Kidney (tissue), 13 donors: ENCODE measurements at regions not wholly inside any gene's neighbourhood (a gene's known extent, or its start where the extent isn't known, plus 50 kb on each side); places are given as distances from the start of the nearest gene placed in this dataset.

Experiments
- DNase-seq, 5 donors: peaks; one replicate each; pipeline ENCODE4 v3.0.0-alpha.2; 2013 to 2020
- FAIRE-seq: peaks from 2 replicates; lab custom pipeline; 2012; peaks lifted over from hg19 to GRCh38; lab: Jason Lieb, UNC
- H3K27ac ChIP-seq, 2 donors: one replicate each; pipeline ENCODE4 v1.7.0; 2013; ENCODE audit warnings: low read depth in 2 of 2, low read length in 2 of 2, inconsistent platforms in 1 of 2
- H3K27me3 ChIP-seq: one replicate; pipeline ENCODE4 v1.7.1; 2013; ENCODE audit warnings: low read length, inconsistent platforms; ENCODE audit not compliant: control insufficient read depth, insufficient read depth
- H3K36me3 ChIP-seq, 3 donors: one replicate each; pipeline versions ENCODE4 v1.7.0 to v1.7.1; 2013; ENCODE audit warnings: low read length in 3 of 3, control low read depth in 1 of 3, inconsistent platforms in 1 of 3; ENCODE audit not compliant: insufficient read depth in 3 of 3, control insufficient read depth in 2 of 3
- H3K4me1 ChIP-seq, 3 donors: one replicate each; pipeline versions ENCODE4 v1.7.0 to v1.7.1; 2013; ENCODE audit warnings: low read length in 3 of 3, inconsistent platforms in 1 of 3, low read depth in 1 of 3; ENCODE audit not compliant: control insufficient read depth in 2 of 3, insufficient read depth in 2 of 3
- H3K4me3 ChIP-seq, 3 donors: one replicate each; pipeline versions ENCODE4 v1.7.0 to v1.8.1; 2013; ENCODE audit warnings: low read length in 3 of 3, control low read depth in 1 of 3, inconsistent platforms in 1 of 3
- H3K9ac ChIP-seq, 3 donors: one replicate each; pipeline versions ENCODE4 v1.7.0 to v1.7.1; 2013; ENCODE audit warnings: low read length in 3 of 3, control low read depth in 1 of 3, inconsistent platforms in 1 of 3
- H3K9me3 ChIP-seq, 3 donors: one replicate each; pipeline versions ENCODE4 v1.7.0 to v1.7.1; 2013; ENCODE audit warnings: low read length in 3 of 3, control low read depth in 1 of 3, inconsistent platforms in 1 of 3; ENCODE audit not compliant: control insufficient read depth in 2 of 3, insufficient read depth in 1 of 3
- CTCF ChIP-seq: IDR thresholded peaks from 3 replicates; pipeline ENCODE4 v1.5.1; 2012; ENCODE audit warnings: mild to moderate bottlenecking, moderate library complexity, borderline replicate concordance; ENCODE audit not compliant: insufficient read depth; ENCODE audit errors: extremely low read depth
- intact Hi-C: fragments of 100-400 bp; cut with DNase I; formaldehyde crosslinking; loops from one replicate; pipeline ENCODE4 v1.11.1; 2022
- donor health status: control.
- donor health status: control.
- donor health status: control.
- donor health status: control.
- donor health status: control.
- donor health status: DM: yes; HTN: yes; CAD: no.
- donor health status: Normal renal cell carcinoma (clear cell type).

- Histone ChIP-seq H3K36me3 (no peaks in the 10 kb centered on the region), H3K27ac (no peak overlapping the region), H3K4me3 (no peak overlapping the region), H3K27me3 (no peaks in the 10 kb centered on the region), H3K9me3 (no peaks in the 10 kb centered on the region), H3K9ac (no peak overlapping the region), H3K4me1 (no peaks in the 10 kb centered on the region)
- DNase-seq: no peak
- TF ChIP-seq CTCF: no peak
- intact Hi-C loops: no loop called here
- FAIRE-seq: no peak
These were observed 578.5 kb upstream of the KCND2 start for GRCh38 chr7:119694506-119694905.

DNA sequence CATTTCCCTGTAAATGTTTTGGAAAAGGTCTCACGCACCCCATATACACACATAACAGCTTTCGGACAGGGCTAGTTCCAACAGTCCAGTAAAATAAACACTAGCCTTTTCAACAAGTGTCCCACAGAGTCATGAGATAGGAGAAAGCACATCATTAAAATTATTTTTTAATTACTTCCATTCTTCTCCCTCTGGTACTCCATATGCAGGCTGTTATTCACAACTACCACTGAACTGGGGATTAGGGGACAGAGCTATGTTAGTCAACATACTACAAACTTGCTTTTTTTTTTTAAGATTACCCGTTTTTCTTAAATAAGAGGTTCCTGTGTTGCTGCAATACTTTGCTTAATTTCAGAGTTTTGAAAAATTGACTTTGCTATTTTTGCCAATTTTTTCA, 576.6 kb upstream of the KCND2 start:
- Histone ChIP-seq H3K9me3 (no peaks in the 10 kb centered on the region), H3K9ac (no peak overlapping the region), H3K36me3 (no peaks in the 10 kb centered on the region), H3K4me1 (no peaks in the 10 kb centered on the region), H3K27me3 (no peaks in the 10 kb centered on the region), H3K27ac (no peak overlapping the region), H3K4me3 (no peak overlapping the region)
- intact Hi-C loops: no loop called here
- TF ChIP-seq CTCF: no peak
- DNase-seq (no peak), FAIRE-seq (no peak)

DNA sequence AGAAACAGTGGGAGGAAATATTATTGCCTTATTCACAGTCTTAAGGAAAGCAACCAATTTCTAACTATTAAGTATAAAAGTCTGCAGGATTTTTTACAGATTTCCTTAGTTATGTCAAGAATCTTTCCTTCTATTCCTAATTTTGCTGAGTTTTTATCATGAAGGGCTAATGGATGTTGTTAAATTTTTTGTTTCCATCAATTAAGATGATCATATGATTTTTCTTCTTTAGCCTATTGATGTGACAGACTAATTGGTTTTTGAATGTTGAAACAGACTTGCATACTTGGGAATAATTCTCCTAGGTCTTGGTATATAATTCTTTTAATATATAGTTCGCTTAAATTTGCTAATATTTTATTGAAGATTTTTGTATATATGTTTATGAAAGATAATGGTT, 569.1 kb upstream of the KCND2 start:
- TF ChIP-seq CTCF: no peak
- Histone ChIP-seq H3K4me3 (no peak overlapping the region), H3K9ac (no peak overlapping the region), H3K27ac (no peak overlapping the region), H3K36me3 (no peaks in the 10 kb centered on the region), H3K9me3 (no peaks in the 10 kb centered on the region), H3K27me3 (no peaks in the 10 kb centered on the region), H3K4me1 (no peaks in the 10 kb centered on the region)
- DNase-seq: no peak
- FAIRE-seq: peak; percentile 73
- intact Hi-C loops: no loop called here

GRCh38 chr7:119706608-119707007, 566.4 kb upstream of the KCND2 start:
- no peak overlapping the region for H3K4me3 ChIP-seq
- H3K9ac ChIP-seq: no peak overlapping the region
- no peaks in the 10 kb centered on the region for H3K9me3 ChIP-seq
- no peaks in the 10 kb centered on the region for H3K27me3 ChIP-seq
- H3K4me1 ChIP-seq: no peaks in the 10 kb centered on the region
- H3K27ac ChIP-seq: no peak overlapping the region
- FAIRE-seq (no peak), DNase-seq (no peak)
- no peaks in the 10 kb centered on the region for H3K36me3 ChIP-seq
- TF ChIP-seq CTCF: no peak
- intact Hi-C loops: no loop called here
